ENCODE measurements at regions not wholly inside any gene's neighbourhood (a gene's known extent, or its start where the extent isn't known, plus 50 kb on each side); places are given as distances from the start of the nearest gene placed in this dataset.

- TF ChIP-seq CTCF (IDR thresholded peaks at IDR 0.05; ENCODE audit: insufficient read depth, low read length, poor library complexity, severe bottlenecking) (no peak), EZH2phosphoT487 (conservative IDR thresholded peaks at IDR 0.05; ENCODE audit: low read length) (no peak)
Measured at GRCh38 chr12:24605916-24606315, 343.0 kb downstream of the BCAT1 start.
